Adrenal gland (tissue), 5 donors: ENCODE measurements at regions not wholly inside any gene's neighbourhood (a gene's known extent, or its start where the extent isn't known, plus 50 kb on each side); places are given as distances from the start of the nearest gene placed in this dataset.

Experiments used
- POLR2A ChIP-seq, 2 donors: fragments of 450-650 bp; IDR thresholded peaks; one replicate each; pipeline ENCODE4 v1.6.1; 2017; ENCODE audit warnings: antibody characterized with exemption in 2 of 2, mild to moderate bottlenecking in 2 of 2, moderate library complexity in 1 of 2
- TF ChIP-seq, protein P1 (sequence below), 6 experiments: fragments of 450-650 bp in 4 of 6; fragments of 200-600 bp in 2 of 6; sonication (generic) in 1 of 6; IDR thresholded peaks; 1 replicate in 5 of 6; 2 replicates in 1 of 6; pipeline versions ENCODE4 v1.5.1 to v1.8.0; 2016 to 2021; ENCODE audit warnings: antibody characterized with exemption in 6 of 6, mild to moderate bottlenecking in 2 of 6, moderate library complexity in 1 of 6
- donor health status: DM: no; HTN: no; CAD: no.

DNA sequence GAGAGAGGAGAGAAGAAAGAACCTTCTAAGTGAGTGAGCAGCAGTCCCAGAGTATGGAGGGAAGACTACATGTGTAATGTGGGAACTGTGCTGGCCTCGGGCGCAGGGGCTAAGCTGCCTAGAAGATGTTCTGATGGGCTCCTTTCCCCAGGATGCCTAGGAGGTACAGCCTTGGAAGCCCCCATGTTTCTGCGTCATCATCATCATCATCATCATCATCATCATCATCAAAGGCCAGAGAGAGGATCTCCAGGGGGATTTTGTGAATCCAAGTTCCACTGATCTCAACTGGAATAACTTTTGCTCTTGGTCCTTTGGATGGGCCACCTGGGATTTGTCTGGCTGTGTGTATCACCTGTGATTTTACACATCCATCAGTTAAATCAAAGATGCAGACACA lies 86.0 kb downstream of the BUB3 start:
- TF ChIP-seq, protein P1, sequence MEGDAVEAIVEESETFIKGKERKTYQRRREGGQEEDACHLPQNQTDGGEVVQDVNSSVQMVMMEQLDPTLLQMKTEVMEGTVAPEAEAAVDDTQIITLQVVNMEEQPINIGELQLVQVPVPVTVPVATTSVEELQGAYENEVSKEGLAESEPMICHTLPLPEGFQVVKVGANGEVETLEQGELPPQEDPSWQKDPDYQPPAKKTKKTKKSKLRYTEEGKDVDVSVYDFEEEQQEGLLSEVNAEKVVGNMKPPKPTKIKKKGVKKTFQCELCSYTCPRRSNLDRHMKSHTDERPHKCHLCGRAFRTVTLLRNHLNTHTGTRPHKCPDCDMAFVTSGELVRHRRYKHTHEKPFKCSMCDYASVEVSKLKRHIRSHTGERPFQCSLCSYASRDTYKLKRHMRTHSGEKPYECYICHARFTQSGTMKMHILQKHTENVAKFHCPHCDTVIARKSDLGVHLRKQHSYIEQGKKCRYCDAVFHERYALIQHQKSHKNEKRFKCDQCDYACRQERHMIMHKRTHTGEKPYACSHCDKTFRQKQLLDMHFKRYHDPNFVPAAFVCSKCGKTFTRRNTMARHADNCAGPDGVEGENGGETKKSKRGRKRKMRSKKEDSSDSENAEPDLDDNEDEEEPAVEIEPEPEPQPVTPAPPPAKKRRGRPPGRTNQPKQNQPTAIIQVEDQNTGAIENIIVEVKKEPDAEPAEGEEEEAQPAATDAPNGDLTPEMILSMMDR (IDR thresholded peaks at IDR 0.05): no peak
- no peak for TF ChIP-seq POLR2A (IDR thresholded peaks at IDR 0.05)
